NB4 (cell line): ENCODE measurements at regions not wholly inside any gene's neighbourhood (a gene's known extent, or its start where the extent isn't known, plus 50 kb on each side); places are given as distances from the start of the nearest gene placed in this dataset.

Experiments used
- DNase-seq: peaks from one replicate; pipeline ENCODE4 v3.0.0; 2010; ENCODE audit warnings: low read depth
- H3K4me3 ChIP-seq: one replicate; pipeline ENCODE4 v1.5.1; 2011; ENCODE audit warnings: mild to moderate bottlenecking, low read depth, low read length, moderate library complexity
- CTCF ChIP-seq: IDR thresholded peaks from one replicate; pipeline ENCODE4 v1.5.1; 2012; ENCODE audit warnings: low read depth, low read length
- MYC ChIP-seq: IDR thresholded peaks from 2 replicates; pipeline ENCODE4 v1.6.1; 2011; ENCODE audit warnings: low read depth, low read length
- POLR2A ChIP-seq: IDR thresholded peaks from 2 replicates; pipeline ENCODE4 v1.6.1; 2011; ENCODE audit warnings: mild to moderate bottlenecking; ENCODE audit not compliant: insufficient read length; ENCODE audit errors: extremely low read depth
- TF ChIP-seq, protein P1 (sequence below): IDR thresholded peaks from 2 replicates; pipeline ENCODE4 v1.6.1; 2011; ENCODE audit warnings: low read depth, low read length

DNA sequence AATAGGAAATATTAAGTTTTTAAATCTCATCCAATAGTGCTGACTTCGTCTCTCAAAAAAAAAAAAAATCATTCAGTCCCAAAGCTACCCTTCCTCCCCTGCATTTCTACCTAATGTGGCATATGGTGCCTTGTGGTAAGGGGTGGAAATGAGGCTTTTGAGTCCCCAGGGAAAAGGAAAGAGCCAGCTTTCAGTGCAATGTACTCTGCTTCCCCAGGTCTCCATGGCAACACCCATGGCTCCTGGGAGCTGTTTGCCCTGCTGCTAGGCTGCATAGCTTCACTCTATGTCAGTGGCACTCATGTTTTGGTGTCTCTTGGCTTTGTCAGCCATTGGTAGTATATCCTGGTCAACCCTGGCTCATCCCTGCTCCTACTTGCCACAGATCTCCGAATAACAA lies 175.9 kb downstream of the SLC39A8 start:
- peak; percentile 10 for DNase-seq
- TF ChIP-seq, protein P1, sequence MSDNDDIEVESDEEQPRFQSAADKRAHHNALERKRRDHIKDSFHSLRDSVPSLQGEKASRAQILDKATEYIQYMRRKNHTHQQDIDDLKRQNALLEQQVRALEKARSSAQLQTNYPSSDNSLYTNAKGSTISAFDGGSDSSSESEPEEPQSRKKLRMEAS: no peak
- TF ChIP-seq POLR2A (no peak), MYC (no peak), CTCF (no peak)
- H3K4me3 ChIP-seq: no peak overlapping the region

GRCh38 chr4:102168580-102168979 lies 176.7 kb downstream of the SLC39A8 start:
- TF ChIP-seq CTCF: no peak
- TF ChIP-seq MYC: no peak
- TF ChIP-seq POLR2A: no peak
- TF ChIP-seq, protein P1: no peak
- H3K4me3 ChIP-seq: no peak overlapping the region
- no peak for DNase-seq

GRCh38 chr4:102165584-102165983 lies 179.7 kb downstream of the SLC39A8 start:
- DNase-seq: no peak
- no peak overlapping the region for H3K4me3 ChIP-seq
- no peak for TF ChIP-seq POLR2A
- no peak for TF ChIP-seq MYC
- no peak for TF ChIP-seq CTCF
- TF ChIP-seq, protein P1: no peak

- TF ChIP-seq MYC (no peak), CTCF (no peak), POLR2A (no peak)
- TF ChIP-seq, protein P1: no peak
- no peak for DNase-seq
- no peak overlapping the region for H3K4me3 ChIP-seq
Measured at GRCh38 chr4:102163404-102164140, 181.7 kb downstream of the SLC39A8 start.

GRCh38 chr4:102157984-102158383 lies 187.3 kb downstream of the SLC39A8 start:
- no peak for DNase-seq
- H3K4me3 ChIP-seq: no peak overlapping the region
- TF ChIP-seq CTCF: no peak
- TF ChIP-seq, protein P1: no peak
- TF ChIP-seq POLR2A: no peak
- no peak for TF ChIP-seq MYC

DNA sequence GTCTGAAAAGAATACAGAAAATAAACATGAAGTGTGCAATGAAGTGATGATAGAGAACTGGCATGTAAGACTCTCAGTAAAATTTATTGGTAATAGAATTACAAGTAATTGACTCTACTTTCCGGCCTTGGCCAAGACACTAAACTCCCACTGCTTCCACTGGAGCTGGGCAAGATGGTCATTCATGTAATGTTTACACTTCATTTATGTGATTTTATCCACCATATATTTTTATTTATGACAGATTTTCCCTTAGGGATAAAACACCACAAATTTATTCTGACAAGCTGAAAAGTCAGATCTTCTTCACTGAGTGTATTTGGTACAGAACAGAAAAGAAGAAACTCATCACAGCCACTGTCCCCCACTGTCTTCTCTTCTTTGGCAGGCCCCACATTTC lies 191.9 kb downstream of the SLC39A8 start:
- TF ChIP-seq, protein P1: no peak

More for the DNA sequence above, 191.9 kb downstream of the SLC39A8 start:
- no peak for DNase-seq
- H3K4me3 ChIP-seq: no peak overlapping the region
